ENCODE measurements at regions not wholly inside any gene's neighbourhood (a gene's known extent, or its start where the extent isn't known, plus 50 kb on each side); places are given as distances from the start of the nearest gene placed in this dataset.

DNA sequence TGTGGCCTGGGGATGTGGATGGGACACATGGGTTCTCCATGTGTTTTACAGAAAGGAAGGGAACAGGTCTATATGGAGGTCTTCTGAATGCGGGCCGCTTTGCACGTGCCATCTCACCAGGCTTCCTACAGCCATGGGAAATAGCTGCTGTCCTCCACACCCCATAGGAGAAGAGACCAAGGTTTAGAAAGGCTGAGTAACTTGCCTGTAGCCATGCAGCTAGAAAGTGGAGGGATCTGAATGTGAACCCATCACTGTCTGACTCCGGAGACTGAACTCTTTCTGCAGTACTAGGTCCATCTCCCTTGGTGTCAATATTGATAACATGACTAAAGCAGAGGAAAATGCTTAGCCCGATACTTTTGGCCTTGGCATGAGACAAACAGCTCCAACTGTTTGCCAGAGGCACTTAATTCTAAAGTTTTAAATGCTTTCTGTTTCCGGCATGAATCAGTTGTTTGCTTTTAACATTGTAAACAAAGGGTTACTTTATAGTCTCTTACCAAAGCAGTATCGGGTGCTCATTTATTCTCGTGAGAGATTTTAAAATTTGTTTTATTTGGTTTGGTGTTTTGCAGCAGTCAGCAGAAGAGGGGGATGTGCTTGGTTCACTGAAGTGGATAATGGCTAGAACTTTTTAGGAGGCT is 64.8 kb upstream of the LOXL4 start:
- H4K20me1 ChIP-seq (ENCODE audit: insufficient read depth, low read length), result no peaks in the 10 kb centered on the region
- peak; percentile 58 for TF ChIP-seq MAFK (IDR thresholded peaks at IDR 0.05; ENCODE audit: low read depth, low read length)
- TF ChIP-seq FOS (IDR thresholded peaks at IDR 0.05; ENCODE audit: low read depth, low read length), result no peak
- no peak for TF ChIP-seq MAZ (IDR thresholded peaks at IDR 0.05; ENCODE audit: borderline replicate concordance, low read depth, low read length)
- H3K9me3 ChIP-seq (ENCODE audit: control insufficient read depth, insufficient read depth, low read length), result peaks cover 5% of the 10 kb centered on the region
- no TSS peak for BruUV-seq (replicated peaks)
- H3K18ac ChIP-seq (ENCODE audit: low read depth, low read length), result peak overlapping the region; percentile 36
- dilution Hi-C loops (cut with HindIII; ENCODE audit: low sequenced_read_pairs, unreplicated experiment), result no loop called here
- peak overlapping the region; percentile 26; the same call in 1 of the 2 replicates for H3K27ac ChIP-seq (ENCODE audit: insufficient read depth, low read length)
- H2AK9ac ChIP-seq (replicated peaks; ENCODE audit: low read depth, low read length, poor library complexity), result no peak overlapping the region
- peak overlapping the region; percentile 7; the same call in 1 of the 2 replicates for H4K5ac ChIP-seq (ENCODE audit: low read depth, low read length)
- peak overlapping the region; percentile 55 for H2BK20ac ChIP-seq (ENCODE audit: low read depth, low read length)
- POLR2A ChIA-PET (ENCODE audit: unreplicated experiment), result no interaction called here
- peak overlapping the region; percentile 47 for H3K4me2 ChIP-seq (ENCODE audit: low read depth, low read length)
- ATAC-seq (ENCODE audit: low read depth) (peak; percentile 84), DNase-seq (peak; percentile 54)
- intact Hi-C loops (cut with micrococcal nuclease), result loop anchor here (1.0 to 2.0 kb wide), 2 partner anchors 9 to 46 kb away; no protein-coding TSS in a partner anchor
- H3K23ac ChIP-seq (ENCODE audit: low read depth, low read length), result no peak overlapping the region; the same call in 1 of the 2 replicates
- H3K4me3 ChIP-seq (ENCODE audit: insufficient read depth, low read depth, low read length), result no peak overlapping the region
- H3K4me1 ChIP-seq (ENCODE audit: control insufficient read depth, insufficient read depth, low read length), result peaks cover 4% of the 10 kb centered on the region
- peak overlapping the region; percentile 58; the same call in 1 of the 2 replicates for H2AK5ac ChIP-seq (ENCODE audit: low read depth, low read length)
- CTCF ChIA-PET, result interaction anchor here (1.0 to 2.1 kb wide), 4 partner anchors 8 to 62 kb away, joined by 3 to 6 read pairs (median 4); no protein-coding TSS in a partner anchor
- no CpG with 5 or more reads among the region's 8 CpGs for WGBS, 2 experiments (ENCODE audit: extremely low coverage in 2 of 2, insufficient read length in 1 of 2)
- H2BK5ac ChIP-seq (ENCODE audit: low read depth, low read length, poor library complexity, severe bottlenecking), result no peak overlapping the region
- peak overlapping the region in 1 of 2 experiments; percentile 14; a peak in 1 of 4 replicates for H4K8ac ChIP-seq (ENCODE audit: low read depth in 2 of 2, low read length in 2 of 2)
- H3K79me1 ChIP-seq (ENCODE audit: low read depth in 1 of 2, low read length in 2 of 2), result no peaks in the 10 kb centered on the region
- no peak overlapping the region for H3K9ac ChIP-seq (ENCODE audit: low read depth, low read length)
- peak overlapping the region; percentile 21 for H2BK120ac ChIP-seq (ENCODE audit: low read depth, low read length)
- H3K56ac ChIP-seq (ENCODE audit: extremely low read depth, insufficient read depth, low read length), result no peak overlapping the region
- H3K4ac ChIP-seq (ENCODE audit: low read depth, low read length), result peak overlapping the region; percentile 64
- H3K27me3 ChIP-seq (ENCODE audit: control insufficient read depth, insufficient read depth, low read length), result no peaks in the 10 kb centered on the region
- H3K14ac ChIP-seq (replicated peaks; ENCODE audit: low read depth, low read length), result peak overlapping the region; percentile 57; the same call in 1 of the 2 replicates
- peaks cover 7% of the 10 kb centered on the region for H3K9me1 ChIP-seq (ENCODE audit: insufficient read depth, low read length)
- peak overlapping the region; percentile 43; the same call in 1 of the 2 replicates for H4K91ac ChIP-seq (ENCODE audit: insufficient read depth, low read depth, low read length)
- peak overlapping the region; percentile 3 for H2AFZ ChIP-seq (replicated peaks; ENCODE audit: low read length, poor library complexity)
- H2BK15ac ChIP-seq (ENCODE audit: low read depth, low read length), result peak overlapping the region; percentile 43; the same call in 2 of the 3 replicates
- H3K36me3 ChIP-seq (ENCODE audit: control insufficient read depth, insufficient read depth, low read length), result no peaks in the 10 kb centered on the region
- in situ Hi-C loops (cut with MboI; ENCODE audit: low sequenced_read_pairs), result no loop called here
